WTC11 (cell line): ENCODE measurements at regions not wholly inside any gene's neighbourhood (a gene's known extent, or its start where the extent isn't known, plus 50 kb on each side); places are given as distances from the start of the nearest gene placed in this dataset.

ENCODE experiments used
- ATAC-seq: fragments of 200-7000 bp; cut with Tn5 transposase; 2 replicates; pipeline ENCODE4 v1.10.0; 2021; ENCODE audit warnings: mild to moderate bottlenecking, moderate library complexity
- CTCF ChIA-PET: fragments of 300-600 bp; sonication (Branson Sonifier 250); formaldehyde crosslinking; loops from one replicate; lab custom pipeline; 2021; ENCODE audit warnings: antibody characterized with exemption; lab: Charles Lee
- POLR2A ChIA-PET: fragments of 350-600 bp; sonication (Branson Sonifier 250); formaldehyde crosslinking; loops from one replicate; lab custom pipeline; 2021; ENCODE audit warnings: antibody characterized with exemption; lab: Charles Lee
- DNase-seq: peaks from one replicate; pipeline ENCODE4 v3.0.0; 2021; ENCODE audit warnings: low spot score
- H3K27ac Mint-ChIP-seq: 2 replicates; pipeline ENCODE4 v1.8.0; 2021; ENCODE audit warnings: mixed read lengths
- H3K27me3 Mint-ChIP-seq: 2 replicates; pipeline ENCODE4 v1.8.0; 2021; ENCODE audit warnings: low read depth, mild to moderate bottlenecking, moderate library complexity, mixed read lengths
- H3K36me3 Mint-ChIP-seq: 2 replicates; pipeline ENCODE4 v1.8.0; 2021; ENCODE audit warnings: mixed read lengths
- H3K4me1 Mint-ChIP-seq: 2 replicates; pipeline ENCODE4 v1.8.0; 2022; ENCODE audit warnings: mixed read lengths
- H3K4me3 Mint-ChIP-seq: 2 replicates; pipeline ENCODE4 v1.8.0; 2021; ENCODE audit warnings: mild to moderate bottlenecking, moderate library complexity, mixed read lengths
- H3K9me3 Mint-ChIP-seq: 2 replicates; pipeline ENCODE4 v1.8.0; 2021; ENCODE audit warnings: mixed read lengths
- ARID4B ChIP-seq: sonication (generic); formaldehyde crosslinking; IDR thresholded peaks from 2 replicates; pipeline ENCODE4 v1.8.0; 2023; ENCODE audit warnings: missing genetic modification reagents, mild to moderate bottlenecking, borderline replicate concordance
- CBFB ChIP-seq: sonication (generic); formaldehyde crosslinking; IDR thresholded peaks from 2 replicates; pipeline ENCODE4 v1.8.1; 2022; ENCODE audit warnings: mild to moderate bottlenecking, low read depth, missing genetic modification reagents
- EMX1 ChIP-seq: fragments of 250-450 bp; sonication (Bioruptor Pico); IDR thresholded peaks from 2 replicates; pipeline ENCODE4 v1.8.0; 2021; ENCODE audit warnings: mild to moderate bottlenecking
- IRF2 ChIP-seq: sonication (generic); formaldehyde crosslinking; IDR thresholded peaks from 2 replicates; pipeline ENCODE4 v1.8.0; 2022; ENCODE audit warnings: low read depth, missing genetic modification reagents, borderline replicate concordance
- MYBL2 ChIP-seq: sonication (generic); formaldehyde crosslinking; IDR thresholded peaks from 2 replicates; pipeline ENCODE4 v1.8.1; 2023; ENCODE audit warnings: mild to moderate bottlenecking, moderate library complexity, missing genetic modification reagents
- NFYB ChIP-seq: sonication (generic); formaldehyde crosslinking; conservative IDR thresholded peaks from 2 replicates; pipeline ENCODE4 v1.8.0; 2022; ENCODE audit warnings: low read depth, missing genetic modification reagents
- NR1H2 ChIP-seq: sonication (generic); formaldehyde crosslinking; IDR thresholded peaks from 2 replicates; pipeline ENCODE4 v1.9.0; 2021; ENCODE audit warnings: mild to moderate bottlenecking, moderate library complexity, missing genetic modification reagents
- PRRX2 ChIP-seq: fragments of 250-450 bp; sonication (Bioruptor Pico); IDR thresholded peaks from 2 replicates; pipeline ENCODE4 v1.8.0; 2021; ENCODE audit warnings: mild to moderate bottlenecking
- SOX15 ChIP-seq: fragments of 250-450 bp; sonication (Bioruptor Pico); IDR thresholded peaks from 2 replicates; pipeline ENCODE4 v1.9.0; 2021; ENCODE audit warnings: mild to moderate bottlenecking
- STAT6 ChIP-seq: sonication (generic); formaldehyde crosslinking; conservative IDR thresholded peaks from 2 replicates; pipeline ENCODE4 v1.8.1; 2023; ENCODE audit warnings: mild to moderate bottlenecking, low read depth, missing genetic modification reagents, moderate library complexity
- USF2 ChIP-seq: sonication (generic); formaldehyde crosslinking; IDR thresholded peaks from 2 replicates; pipeline ENCODE4 v1.8.1; 2023; ENCODE audit warnings: mild to moderate bottlenecking, missing genetic modification reagents, moderate library complexity
- ZNF263 ChIP-seq: sonication (generic); formaldehyde crosslinking; IDR thresholded peaks from 2 replicates; pipeline ENCODE4 v1.8.1; 2022; ENCODE audit warnings: low read depth, mild to moderate bottlenecking, moderate library complexity, missing genetic modification reagents
- ZNF423 ChIP-seq: fragments of 250-450 bp; sonication (Bioruptor Pico); IDR thresholded peaks from 2 replicates; pipeline ENCODE4 v2.1.2; 2022; ENCODE audit warnings: mild to moderate bottlenecking, moderate library complexity
- ZNF671 ChIP-seq: fragments of 250-450 bp; sonication (Bioruptor Pico); IDR thresholded peaks from 2 replicates; pipeline ENCODE4 v1.8.0; 2021; ENCODE audit warnings: mild to moderate bottlenecking
- TF ChIP-seq, protein P1 (sequence below): sonication (generic); formaldehyde crosslinking; IDR thresholded peaks from 2 replicates; pipeline ENCODE4 v1.8.1; 2022; ENCODE audit warnings: mild to moderate bottlenecking, missing genetic modification reagents, moderate library complexity, borderline replicate concordance
- TF ChIP-seq, protein P2 (sequence below): sonication (generic); formaldehyde crosslinking; IDR thresholded peaks from 2 replicates; pipeline ENCODE4 v1.8.0; 2022; ENCODE audit warnings: mild to moderate bottlenecking, missing genetic modification reagents
- TF ChIP-seq, protein P3 (sequence below): sonication (generic); formaldehyde crosslinking; IDR thresholded peaks from 2 replicates; pipeline ENCODE4 v1.8.1; 2023; ENCODE audit warnings: mild to moderate bottlenecking, missing genetic modification reagents
- TF ChIP-seq, protein P4 (sequence below): fragments of 250-450 bp; sonication (Bioruptor Pico); IDR thresholded peaks from 2 replicates; pipeline ENCODE4 v1.8.0; 2021; ENCODE audit warnings: mild to moderate bottlenecking

- H3K4me1 Mint-ChIP-seq: peaks cover 9% of the 10 kb centered on the region
- H3K4me3 Mint-ChIP-seq: no peak overlapping the region
- TF ChIP-seq, protein P1, sequence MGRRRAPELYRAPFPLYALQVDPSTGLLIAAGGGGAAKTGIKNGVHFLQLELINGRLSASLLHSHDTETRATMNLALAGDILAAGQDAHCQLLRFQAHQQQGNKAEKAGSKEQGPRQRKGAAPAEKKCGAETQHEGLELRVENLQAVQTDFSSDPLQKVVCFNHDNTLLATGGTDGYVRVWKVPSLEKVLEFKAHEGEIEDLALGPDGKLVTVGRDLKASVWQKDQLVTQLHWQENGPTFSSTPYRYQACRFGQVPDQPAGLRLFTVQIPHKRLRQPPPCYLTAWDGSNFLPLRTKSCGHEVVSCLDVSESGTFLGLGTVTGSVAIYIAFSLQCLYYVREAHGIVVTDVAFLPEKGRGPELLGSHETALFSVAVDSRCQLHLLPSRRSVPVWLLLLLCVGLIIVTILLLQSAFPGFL (CRISPR knock-in tag): no peak
- TF ChIP-seq ZNF263 (CRISPR knock-in tag) (no peak), ARID4B (CRISPR knock-in tag) (no peak), USF2 (CRISPR knock-in tag) (no peak)
- TF ChIP-seq, protein P2, sequence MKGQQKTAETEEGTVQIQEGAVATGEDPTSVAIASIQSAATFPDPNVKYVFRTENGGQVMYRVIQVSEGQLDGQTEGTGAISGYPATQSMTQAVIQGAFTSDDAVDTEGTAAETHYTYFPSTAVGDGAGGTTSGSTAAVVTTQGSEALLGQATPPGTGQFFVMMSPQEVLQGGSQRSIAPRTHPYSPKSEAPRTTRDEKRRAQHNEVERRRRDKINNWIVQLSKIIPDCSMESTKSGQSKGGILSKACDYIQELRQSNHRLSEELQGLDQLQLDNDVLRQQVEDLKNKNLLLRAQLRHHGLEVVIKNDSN: no peak
- no peaks in the 10 kb centered on the region for H3K9me3 Mint-ChIP-seq
- POLR2A ChIA-PET: no interaction called here
- no peaks in the 10 kb centered on the region for H3K27me3 Mint-ChIP-seq
- no peak for ATAC-seq
- H3K36me3 Mint-ChIP-seq: no peaks in the 10 kb centered on the region
- CTCF ChIA-PET: no interaction called here
- DNase-seq: no peak
- H3K27ac Mint-ChIP-seq: no peak overlapping the region
Measured at GRCh38 chr3:105278688-105279087, 88.0 kb upstream of the ALCAM start.

DNA sequence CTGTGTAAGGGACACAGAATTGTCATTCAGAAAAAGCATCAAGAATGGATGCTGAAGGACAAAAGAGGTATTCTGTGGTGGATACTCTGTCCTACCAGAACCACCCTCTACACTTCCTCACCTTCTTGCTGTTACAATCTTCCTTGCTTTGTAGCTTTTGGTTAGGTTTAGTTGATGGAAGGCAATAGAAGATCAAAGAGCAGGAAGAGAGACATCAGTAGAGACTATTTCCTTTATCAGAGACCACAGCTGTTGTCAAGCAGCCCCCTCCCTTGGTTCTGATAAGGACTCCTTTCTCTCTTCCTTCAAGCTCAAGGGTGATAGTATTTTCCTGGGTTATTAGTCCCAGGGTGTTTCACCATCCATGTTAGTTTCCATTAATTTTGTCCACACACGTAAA, 84.7 kb upstream of the ALCAM start:
- no peak for DNase-seq
- H3K27ac Mint-ChIP-seq: no peak overlapping the region
- no peak overlapping the region for H3K4me3 Mint-ChIP-seq
- H3K27me3 Mint-ChIP-seq: no peaks in the 10 kb centered on the region
- TF ChIP-seq, protein P3, sequence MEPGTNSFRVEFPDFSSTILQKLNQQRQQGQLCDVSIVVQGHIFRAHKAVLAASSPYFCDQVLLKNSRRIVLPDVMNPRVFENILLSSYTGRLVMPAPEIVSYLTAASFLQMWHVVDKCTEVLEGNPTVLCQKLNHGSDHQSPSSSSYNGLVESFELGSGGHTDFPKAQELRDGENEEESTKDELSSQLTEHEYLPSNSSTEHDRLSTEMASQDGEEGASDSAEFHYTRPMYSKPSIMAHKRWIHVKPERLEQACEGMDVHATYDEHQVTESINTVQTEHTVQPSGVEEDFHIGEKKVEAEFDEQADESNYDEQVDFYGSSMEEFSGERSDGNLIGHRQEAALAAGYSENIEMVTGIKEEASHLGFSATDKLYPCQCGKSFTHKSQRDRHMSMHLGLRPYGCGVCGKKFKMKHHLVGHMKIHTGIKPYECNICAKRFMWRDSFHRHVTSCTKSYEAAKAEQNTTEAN (CRISPR knock-in tag): no peak
- no peak for TF ChIP-seq SOX15 (CRISPR knock-in tag)
- TF ChIP-seq MYBL2 (CRISPR knock-in tag): no peak
- no peak for TF ChIP-seq IRF2 (CRISPR knock-in tag)
- TF ChIP-seq, protein P1 (CRISPR knock-in tag): no peak
- ChIA-PET CTCF (no interaction called here), POLR2A (no interaction called here)
- no peaks in the 10 kb centered on the region for H3K9me3 Mint-ChIP-seq
- peaks cover 9% of the 10 kb centered on the region for H3K4me1 Mint-ChIP-seq
- ATAC-seq: no peak
- H3K36me3 Mint-ChIP-seq: no peaks in the 10 kb centered on the region

DNA sequence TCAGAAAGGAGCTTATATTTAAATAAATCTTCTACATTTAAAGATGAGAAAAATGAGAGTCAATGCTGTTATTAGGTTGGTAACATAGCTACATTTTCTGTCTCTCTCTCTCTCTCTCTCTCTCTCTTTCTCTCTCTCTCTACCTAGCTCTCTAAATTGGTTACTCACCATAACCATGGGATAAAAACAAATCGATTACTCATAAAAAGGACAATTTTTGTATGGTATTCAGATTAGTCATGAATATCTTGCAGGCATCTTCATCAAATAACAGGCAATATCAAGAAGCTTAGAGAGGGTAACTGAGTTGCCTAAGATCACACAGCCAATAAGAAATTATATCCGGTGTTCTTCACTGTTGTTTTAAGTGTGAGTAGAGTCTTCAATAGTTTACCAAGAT, 81.8 kb upstream of the ALCAM start:
- DNase-seq: no peak
- H3K4me1 Mint-ChIP-seq: peaks cover 9% of the 10 kb centered on the region
- H3K27me3 Mint-ChIP-seq: no peaks in the 10 kb centered on the region
- ChIA-PET CTCF (no interaction called here), POLR2A (no interaction called here)
- ATAC-seq: no peak
- peaks cover 2% of the 10 kb centered on the region for H3K9me3 Mint-ChIP-seq
- no peak overlapping the region for H3K4me3 Mint-ChIP-seq
- H3K27ac Mint-ChIP-seq: no peak overlapping the region
- no peaks in the 10 kb centered on the region for H3K36me3 Mint-ChIP-seq
- TF ChIP-seq MYBL2 (CRISPR knock-in tag) (no peak), PRRX2 (CRISPR knock-in tag) (no peak), NR1H2 (CRISPR knock-in tag) (no peak), NFYB (no peak), STAT6 (CRISPR knock-in tag) (no peak), EMX1 (CRISPR knock-in tag) (no peak), CBFB (CRISPR knock-in tag) (no peak), ZNF423 (CRISPR knock-in tag) (no peak), ZNF671 (CRISPR knock-in tag) (no peak)
- TF ChIP-seq, protein P4, sequence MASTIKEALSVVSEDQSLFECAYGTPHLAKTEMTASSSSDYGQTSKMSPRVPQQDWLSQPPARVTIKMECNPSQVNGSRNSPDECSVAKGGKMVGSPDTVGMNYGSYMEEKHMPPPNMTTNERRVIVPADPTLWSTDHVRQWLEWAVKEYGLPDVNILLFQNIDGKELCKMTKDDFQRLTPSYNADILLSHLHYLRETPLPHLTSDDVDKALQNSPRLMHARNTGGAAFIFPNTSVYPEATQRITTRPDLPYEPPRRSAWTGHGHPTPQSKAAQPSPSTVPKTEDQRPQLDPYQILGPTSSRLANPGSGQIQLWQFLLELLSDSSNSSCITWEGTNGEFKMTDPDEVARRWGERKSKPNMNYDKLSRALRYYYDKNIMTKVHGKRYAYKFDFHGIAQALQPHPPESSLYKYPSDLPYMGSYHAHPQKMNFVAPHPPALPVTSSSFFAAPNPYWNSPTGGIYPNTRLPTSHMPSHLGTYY (CRISPR knock-in tag): no peak
